Colon (tissue), 2 donors: ENCODE measurements at regions not wholly inside any gene's neighbourhood (a gene's known extent, or its start where the extent isn't known, plus 50 kb on each side); places are given as distances from the start of the nearest gene placed in this dataset.

Experiments used
- FAIRE-seq: peaks from 2 replicates; lab custom pipeline; 2012; peaks lifted over from hg19 to GRCh38; lab: Jason Lieb, UNC
- donor health status: control.
- donor health status: control.

GRCh38 chr2:121860758-121861227, 105.3 kb downstream of the TSN start:
- no peak for FAIRE-seq

DNA sequence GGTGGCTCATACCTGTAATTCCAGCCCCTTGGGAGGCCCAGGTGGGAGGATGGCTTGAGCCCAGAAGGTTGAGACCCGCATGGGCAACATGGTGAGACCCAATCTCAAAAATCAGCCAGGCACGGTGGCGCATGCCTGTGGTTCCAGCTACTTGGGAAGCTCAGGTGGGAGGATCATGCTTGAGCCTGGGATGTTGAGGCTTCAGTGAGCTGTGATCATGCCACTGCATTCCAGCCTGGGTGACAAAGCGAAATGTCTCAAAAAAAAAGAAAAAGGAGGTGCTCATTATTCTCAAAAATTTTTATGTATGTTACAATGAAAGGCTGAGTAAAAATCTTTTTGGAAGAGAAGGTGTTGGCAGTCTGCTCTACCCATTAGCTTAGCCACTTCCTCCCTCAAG, 106.8 kb downstream of the TSN start:
- no peak for FAIRE-seq

DNA sequence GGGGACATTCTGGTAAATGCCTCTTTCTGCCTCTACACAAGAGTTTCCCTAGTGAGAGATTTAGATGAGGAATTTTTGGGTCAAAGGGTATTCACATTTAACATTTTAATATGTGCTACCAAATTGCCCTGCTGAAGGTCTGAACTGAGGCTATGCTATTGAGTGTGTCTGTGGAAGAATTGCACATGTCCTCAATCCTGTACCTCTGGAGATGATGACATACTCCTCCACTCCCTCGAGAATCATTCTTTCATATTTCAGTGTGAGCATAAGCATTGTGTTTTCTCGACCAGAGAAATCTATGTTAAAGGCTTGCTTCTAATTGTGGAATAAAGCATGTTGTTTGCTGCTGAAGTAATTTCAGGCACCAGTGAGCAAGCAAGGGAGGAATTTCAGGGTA, 110.5 kb downstream of the TSN start:
- no peak for FAIRE-seq

GRCh38 chr2:121866789-121867188, 111.3 kb downstream of the TSN start:
- FAIRE-seq: no peak

DNA sequence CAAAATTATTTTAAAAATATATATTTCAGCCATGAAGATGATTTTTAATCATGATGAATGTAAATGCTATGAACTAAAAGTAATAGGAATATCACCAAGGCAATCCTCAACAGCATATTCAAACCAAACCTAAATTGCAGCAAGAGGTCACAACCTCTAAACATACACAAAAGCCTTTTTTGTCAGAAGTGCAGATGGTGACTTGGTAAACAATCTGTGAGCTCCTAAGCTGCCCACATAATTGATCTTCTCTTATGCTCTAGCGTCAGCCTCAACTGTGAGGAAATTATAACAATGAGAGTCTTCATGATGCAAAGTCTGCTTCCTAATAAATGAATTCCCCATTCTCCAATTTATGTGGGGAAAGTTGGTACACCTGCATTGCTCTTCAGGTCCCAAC, 113.2 kb downstream of the TSN start:
- FAIRE-seq: no peak

DNA sequence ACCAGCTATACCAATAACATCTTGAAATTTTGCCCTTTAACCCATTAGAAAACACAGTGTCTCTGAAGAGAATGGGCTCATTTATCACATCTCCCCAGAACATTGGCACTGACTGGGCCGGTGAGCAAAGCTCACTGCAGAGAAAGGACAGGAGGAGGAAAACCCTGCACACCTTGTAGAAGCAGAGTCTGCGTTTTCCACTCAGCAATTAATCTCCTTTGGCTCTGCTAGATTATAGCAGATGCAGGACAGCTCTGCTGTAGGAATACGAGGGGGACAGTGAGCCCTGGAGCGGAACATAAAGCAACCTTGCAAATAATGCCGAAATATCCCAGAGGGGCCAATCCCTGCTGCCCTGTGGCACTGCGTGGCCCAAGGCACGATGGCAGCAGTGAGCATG, 113.9 kb downstream of the TSN start:
- no peak for FAIRE-seq

DNA sequence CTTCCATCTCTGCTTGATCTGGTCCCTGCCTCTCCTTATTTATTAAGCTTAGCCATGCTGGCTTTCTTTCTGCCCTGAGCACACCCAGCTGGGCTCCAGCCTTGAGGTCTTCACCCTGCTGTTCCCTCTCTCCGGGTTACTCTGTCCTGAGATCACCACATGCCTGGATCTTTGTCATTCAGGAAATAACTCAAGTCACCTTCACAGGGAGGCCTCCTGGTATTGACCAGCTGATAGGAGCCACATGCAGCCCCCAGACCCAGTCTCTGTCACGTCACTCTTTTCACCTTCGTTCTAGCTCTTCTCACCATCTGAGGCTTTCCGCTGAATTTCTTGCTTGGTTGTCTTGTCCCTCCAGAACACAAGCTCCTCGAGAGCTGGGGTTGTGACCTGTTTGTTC, 114.4 kb downstream of the TSN start:
- FAIRE-seq: no peak

GRCh38 chr2:121872651-121873050, 117.2 kb downstream of the TSN start:
- FAIRE-seq: no peak

- no peak for FAIRE-seq
Observed at GRCh38 chr2:121873864-121874263, 118.4 kb downstream of the TSN start.

DNA sequence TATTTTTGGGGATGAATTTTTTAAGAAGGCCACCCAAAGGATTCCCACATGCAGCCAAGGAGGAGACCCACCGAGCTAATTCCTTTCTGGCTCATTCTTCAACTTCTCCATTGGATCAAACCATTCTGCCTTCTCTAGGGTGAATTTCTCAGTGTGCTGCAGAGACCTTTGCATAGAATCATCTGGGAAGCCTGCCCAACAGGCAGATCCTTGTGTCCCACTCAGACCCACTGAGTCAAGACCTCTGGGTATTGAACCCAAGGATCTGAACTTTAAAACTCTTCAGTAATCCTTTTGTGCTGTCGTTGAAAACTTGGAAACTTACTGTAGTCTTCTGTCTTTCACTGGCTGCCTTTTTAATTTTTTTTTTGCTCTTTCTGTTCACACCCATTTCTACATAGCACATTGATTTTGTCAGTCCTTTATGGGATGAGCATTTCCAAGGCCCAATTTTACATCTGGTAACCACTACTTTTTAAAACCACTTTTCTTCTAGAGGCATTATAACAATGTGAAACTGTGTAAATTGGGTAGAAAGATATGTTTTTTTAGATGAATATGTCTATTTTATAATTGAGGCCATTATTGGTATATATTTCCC, 120.2 kb downstream of the TSN start:
- no peak for FAIRE-seq

GRCh38 chr2:121877366-121877765, 121.9 kb downstream of the TSN start:
- no peak for FAIRE-seq

DNA sequence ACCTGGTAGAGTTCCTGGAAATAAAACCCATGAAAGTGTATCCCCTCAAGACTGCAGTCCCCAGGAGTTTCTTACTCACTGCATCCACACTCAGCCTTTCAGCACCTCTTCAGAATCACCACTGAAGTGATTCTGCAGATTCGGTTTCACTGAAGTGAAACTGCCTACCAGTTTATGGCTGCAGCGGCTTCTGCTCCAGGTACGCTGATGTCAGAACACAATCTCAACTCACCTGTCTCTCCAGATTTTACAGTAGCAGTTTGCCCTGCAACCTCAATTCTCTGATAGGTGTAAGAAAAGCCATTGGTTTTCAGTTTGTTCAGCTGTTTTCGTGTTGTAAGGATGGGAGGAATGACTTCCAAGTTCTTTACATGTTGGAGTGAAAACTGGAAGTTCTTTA, 124.8 kb downstream of the TSN start:
- FAIRE-seq: no peak

DNA sequence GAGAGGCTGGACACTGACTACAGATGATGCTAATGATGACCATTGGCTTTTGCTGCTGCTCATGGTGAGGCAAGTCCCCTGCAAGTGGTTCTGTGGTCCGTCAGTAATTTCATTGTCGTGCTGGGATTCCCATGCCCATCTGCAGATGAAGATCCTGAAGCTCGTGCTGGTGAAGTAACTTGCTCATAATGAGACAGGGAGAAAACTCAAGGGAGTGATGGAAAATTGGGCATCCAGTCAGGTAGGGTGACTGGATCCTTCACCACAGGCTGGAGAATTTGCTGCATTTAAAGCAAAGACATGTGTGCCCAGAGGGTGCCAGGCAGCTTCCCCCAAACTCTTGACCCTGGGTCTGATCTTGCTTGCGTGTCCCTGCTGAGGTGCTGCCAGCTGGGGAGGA, 125.6 kb downstream of the TSN start:
- FAIRE-seq: no peak

DNA sequence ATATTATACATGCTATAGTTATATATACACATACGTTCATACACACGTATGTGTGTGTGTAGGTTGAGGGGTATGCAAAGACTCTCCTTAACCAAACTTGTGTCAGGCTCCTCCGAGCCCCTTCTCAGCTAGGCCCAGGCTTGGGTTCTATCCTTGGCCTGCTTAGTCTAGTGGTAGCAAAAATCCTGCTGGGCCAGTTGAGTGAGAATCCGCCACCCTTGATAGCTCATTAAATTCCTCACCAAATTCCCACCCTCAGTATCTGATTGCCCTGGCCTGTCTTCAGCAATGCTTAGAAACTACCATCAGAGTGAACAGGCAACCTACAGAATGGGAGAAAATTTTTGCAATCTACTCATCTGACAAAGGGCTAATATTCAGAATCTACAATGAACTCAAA, 126.5 kb downstream of the TSN start:
- FAIRE-seq: no peak

DNA sequence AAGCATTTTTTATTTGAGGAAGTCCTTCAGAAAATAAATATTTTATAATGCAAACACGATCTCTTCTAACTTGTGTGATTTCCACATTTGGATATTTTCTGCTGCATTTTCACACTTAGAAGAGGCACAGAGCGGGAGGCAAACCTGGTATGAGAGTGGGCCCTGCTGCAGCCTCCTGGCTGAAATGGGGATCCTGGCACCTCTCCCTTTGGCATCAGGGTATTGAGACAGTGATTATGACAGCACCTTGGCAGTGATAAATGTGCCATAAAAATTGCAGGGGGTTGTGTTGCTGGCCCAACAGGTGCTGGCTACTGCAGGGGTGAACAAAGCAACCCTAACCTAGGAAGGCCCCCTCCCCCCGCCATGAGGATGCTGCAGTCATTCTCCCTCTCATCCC, 128.6 kb downstream of the TSN start:
- FAIRE-seq: no peak

GRCh38 chr2:121884511-121884921, 129.1 kb downstream of the TSN start:
- FAIRE-seq: no peak

GRCh38 chr2:121886059-121886458, 130.6 kb downstream of the TSN start:
- no peak for FAIRE-seq

GRCh38 chr2:121887513-121888188, 132.2 kb downstream of the TSN start:
- FAIRE-seq: no peak

DNA sequence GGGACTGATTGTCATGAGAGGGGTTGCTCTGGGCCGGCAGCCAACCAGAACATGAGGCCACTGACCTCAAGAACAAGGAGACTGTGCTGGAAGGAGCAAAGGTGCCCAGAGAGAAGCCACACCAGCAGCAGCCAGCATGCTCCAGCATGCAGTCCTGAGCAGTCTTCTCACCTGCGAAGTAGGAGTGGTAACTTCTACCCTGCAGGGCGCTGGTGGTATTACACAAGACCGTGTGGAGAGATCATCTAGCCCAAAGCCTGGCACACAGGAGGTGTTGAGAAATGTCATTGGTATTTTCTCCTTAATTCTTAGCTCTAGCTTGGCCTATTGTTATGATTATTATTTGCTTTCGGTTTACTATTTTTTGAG, 132.7 kb downstream of the TSN start:
- no peak for FAIRE-seq

GRCh38 chr2:121890041-121890440, 134.6 kb downstream of the TSN start:
- FAIRE-seq: no peak

- FAIRE-seq: no peak
Observed at GRCh38 chr2:121895723-121896571, 140.5 kb downstream of the TSN start.

- FAIRE-seq: no peak
Observed at GRCh38 chr2:121897335-121897970, 142.0 kb downstream of the TSN start.

GRCh38 chr2:121898483-121898882, 143.0 kb downstream of the TSN start:
- FAIRE-seq: no peak
